SHP77 (cell line): ENCODE measurements at regions not wholly inside any gene's neighbourhood (a gene's known extent, or its start where the extent isn't known, plus 50 kb on each side); places are given as distances from the start of the nearest gene placed in this dataset.
A peak's percentile ranks its signal among the peaks of the same experiment; 100 is the strongest.
"Not testable (repeated sequence)": the region's sequence is repeated elsewhere in the genome, so short reads cannot be mapped to it uniquely, and the experiment has no call there.

ENCODE experiments used
- DNase-seq, 2 experiments: peaks; one replicate each; lab custom pipeline; 2025; lab: John Stamatoyannopoulos, UW

GRCh38 chr13:53398051-53398450, 369.4 kb downstream of the OLFM4 start:
- DNase-seq = no peak

GRCh38 chr13:53405616-53406015, 377.0 kb downstream of the OLFM4 start:
- DNase-seq = no peak

DNA sequence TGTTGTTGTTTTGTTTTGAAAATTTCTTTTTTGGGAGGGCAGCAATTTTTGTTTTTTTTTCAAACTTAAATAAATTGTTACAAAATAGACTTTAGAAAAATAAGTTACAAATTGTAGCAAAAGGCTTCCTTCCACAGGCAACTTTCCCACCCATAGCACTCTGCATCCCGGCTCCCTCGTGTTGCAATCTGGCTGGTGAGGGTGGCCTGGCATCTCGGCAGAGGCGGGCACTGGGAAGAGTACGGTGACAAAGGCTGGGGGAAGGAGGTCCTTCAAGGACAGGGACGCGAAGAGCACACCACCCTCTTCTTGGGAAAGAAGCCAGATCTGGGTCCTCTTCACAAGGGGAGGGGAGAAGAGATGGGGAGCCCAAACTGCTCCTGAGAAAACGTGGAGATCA, 379.7 kb downstream of the OLFM4 start:
- DNase-seq = no peak

- no peak for DNase-seq
Observed at GRCh38 chr13:53408847-53409568, 380.4 kb downstream of the OLFM4 start.

DNA sequence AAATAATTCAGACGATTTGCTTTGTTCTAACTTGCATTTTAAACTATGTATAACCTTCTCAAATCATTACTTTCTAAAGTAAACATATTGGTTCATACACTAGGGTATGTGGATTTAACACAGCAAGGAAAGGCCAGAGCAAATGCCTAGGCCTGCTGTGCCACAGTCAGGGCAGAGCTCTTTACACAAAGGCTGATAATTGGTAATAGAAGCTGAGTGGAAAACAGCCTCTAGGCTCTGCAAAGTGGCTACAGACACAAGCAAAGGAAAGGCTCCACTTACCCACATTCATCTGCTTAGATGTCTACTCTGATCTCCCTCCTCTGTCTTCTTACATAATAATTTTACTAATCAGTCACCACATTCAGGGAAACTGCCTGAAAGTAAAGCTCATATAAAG, 382.9 kb downstream of the OLFM4 start:
- no peak for DNase-seq

- DNase-seq = no peak
Observed at GRCh38 chr13:53415135-53415534, 386.5 kb downstream of the OLFM4 start.

- no peak for DNase-seq
Observed at GRCh38 chr13:53417601-53418000, 389.0 kb downstream of the OLFM4 start.

DNA sequence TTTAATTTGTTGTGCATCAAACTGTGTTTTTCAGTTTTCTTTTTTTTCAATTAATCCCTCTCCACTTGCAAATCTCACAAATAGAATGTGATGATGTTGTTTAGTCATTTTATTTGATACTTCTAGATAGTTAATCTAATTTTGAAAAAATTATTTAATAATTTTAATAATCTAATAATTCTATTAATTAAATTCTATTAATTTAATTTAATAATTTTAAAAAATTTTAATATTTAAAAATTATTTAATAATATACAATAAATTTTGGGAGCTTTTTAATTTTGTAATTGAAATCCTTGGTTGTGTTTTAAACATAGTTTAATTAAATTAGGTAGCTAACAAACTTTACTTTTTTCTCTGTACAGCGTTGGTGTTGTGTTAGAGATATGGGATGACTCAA, 393.8 kb downstream of the OLFM4 start:
- DNase-seq = no peak

DNA sequence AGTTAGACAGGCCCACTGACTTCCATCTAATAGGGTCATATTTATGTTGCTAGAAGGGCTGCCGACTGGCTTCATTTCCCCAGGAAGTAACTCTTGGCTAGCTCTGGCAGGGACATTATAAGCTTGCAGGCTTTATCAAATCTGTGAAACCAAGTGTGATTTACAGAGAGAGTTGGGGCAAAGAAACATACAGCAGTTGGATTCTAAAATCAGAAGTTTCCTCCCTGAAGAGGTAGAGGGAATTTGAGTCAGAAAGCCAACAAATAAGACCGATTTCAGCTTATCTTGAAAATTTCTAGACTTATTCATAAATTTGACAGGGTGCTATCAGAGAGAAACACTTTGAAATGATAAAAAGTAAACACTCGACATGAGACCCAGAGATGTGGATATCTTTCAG, 407.8 kb downstream of the OLFM4 start:
- DNase-seq = no peak

GRCh38 chr13:53439439-53440225, 411.0 kb downstream of the OLFM4 start:
- no peak for DNase-seq

DNA sequence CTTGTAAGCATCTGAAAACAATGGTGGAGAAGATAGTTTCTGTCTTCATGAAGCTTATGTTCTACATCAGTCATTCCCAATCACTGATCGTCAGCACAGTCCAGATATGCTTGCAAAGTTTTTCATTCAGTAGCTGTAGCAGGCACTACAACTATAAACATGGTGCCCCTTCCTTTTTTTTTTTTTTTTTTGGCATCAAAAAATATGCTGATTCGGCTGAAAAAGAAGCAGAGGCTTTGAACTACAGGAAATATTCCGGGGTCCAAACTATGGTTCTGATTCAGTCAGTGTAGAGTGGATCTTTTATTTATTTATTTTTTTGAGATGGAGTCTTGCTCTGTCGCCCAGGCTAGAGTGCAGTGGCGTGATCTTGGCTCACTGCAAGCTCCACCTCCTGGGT, 414.4 kb downstream of the OLFM4 start:
- DNase-seq = no peak

DNA sequence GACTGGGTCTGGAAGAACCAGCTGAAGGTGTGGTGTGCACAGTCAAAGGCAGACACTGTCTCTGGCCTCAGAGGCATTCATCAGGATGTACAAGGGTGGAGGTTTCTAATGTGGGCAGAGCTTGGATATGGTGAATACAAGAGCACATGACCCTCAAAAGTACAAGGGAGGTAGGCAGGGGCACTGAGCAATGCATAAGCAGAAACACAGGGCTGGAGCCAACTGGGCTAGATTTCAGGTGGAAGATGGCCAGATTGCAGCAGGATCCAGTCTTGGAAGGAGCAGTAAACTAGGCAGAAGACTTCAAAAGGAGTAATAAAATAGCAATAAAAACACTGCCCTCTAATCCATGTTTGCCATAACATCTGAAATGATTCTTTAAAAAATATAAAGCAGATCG, 417.1 kb downstream of the OLFM4 start:
- no peak for DNase-seq

- no peak for DNase-seq
Observed at GRCh38 chr13:53447456-53447855, 418.8 kb downstream of the OLFM4 start.

DNA sequence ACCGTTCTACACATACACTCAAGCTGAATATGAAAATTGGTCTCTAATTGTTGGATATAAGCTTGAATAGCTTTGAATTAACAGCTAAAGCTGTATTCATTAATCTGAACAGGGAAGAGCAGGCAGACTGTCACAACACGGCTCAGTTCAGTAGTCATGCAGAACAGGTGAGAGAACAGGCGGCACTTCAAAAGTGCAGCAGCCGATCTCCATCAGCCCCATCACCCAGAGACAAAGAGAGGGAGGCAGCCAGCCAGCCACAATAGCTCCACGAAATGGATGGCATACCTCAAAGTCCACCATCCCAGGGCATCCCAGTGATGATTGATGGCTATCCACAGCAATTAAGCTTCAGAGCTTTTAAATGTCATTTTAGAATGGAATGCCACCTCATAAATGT, 419.2 kb downstream of the OLFM4 start:
- DNase-seq = no peak

- DNase-seq = not testable (repeated sequence)
Observed at GRCh38 chr13:53452263-53452808, 423.7 kb downstream of the OLFM4 start.

DNA sequence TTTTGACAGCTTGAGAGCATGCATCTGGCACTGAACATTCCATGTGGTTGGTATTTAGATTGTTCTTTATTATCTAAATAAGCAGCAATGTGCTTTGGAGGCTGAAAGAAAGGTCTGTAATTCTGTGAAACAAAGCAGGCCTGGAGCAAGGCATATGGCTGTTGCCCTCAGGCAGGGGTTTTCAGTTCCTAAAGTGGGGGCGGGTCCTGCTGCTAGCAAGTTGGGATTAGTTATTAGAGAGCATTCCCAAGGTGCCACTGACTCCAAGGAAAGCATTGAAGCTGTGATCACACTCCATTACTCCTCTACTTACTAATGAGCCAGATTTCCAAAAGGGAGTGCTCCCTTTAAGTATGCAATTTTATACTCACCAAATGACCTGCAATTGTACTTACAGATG, 432.2 kb downstream of the OLFM4 start:
- no peak for DNase-seq

DNA sequence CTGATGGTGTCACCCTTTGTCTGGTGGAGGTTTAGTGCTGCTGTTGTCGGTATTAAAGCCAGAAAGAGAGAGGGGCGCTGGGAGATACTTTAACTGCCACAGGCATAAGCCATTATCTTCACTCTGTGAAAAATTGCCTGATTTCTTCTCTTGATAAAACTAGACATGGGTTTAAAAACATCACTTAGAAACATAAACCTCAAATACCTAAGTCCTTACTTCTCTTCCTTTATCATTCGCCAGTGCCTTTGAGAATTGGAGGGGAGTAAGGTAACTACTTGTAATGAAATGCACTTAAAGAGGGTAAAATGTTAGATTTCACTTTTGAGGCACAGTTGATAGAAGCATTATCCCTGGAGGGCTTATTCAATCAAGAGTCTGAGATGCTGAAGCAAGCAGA, 434.5 kb downstream of the OLFM4 start:
- no peak for DNase-seq

- no peak for DNase-seq
Observed at GRCh38 chr13:53466576-53466975, 438.0 kb downstream of the OLFM4 start.

DNA sequence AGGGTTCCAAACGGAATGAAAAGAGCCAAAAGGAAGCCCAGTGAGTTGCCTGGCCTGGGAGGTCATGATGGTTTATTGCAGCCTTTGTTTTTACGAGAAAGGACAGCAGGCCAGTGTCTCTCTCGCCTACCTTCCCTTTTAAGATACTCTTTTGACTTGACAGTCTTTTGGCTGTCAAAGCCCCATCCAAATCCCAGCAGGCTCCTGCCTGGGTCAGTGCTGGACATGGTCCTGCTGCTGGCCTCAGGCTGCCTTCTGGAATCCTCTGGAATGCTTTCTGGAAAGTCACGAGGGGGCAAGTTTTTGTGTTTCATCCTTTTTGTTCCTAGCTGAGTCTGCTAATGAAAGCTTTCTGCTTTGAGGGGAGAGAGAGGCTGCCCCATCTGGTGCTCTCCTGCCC, 444.8 kb downstream of the OLFM4 start:
- no peak for DNase-seq

DNA sequence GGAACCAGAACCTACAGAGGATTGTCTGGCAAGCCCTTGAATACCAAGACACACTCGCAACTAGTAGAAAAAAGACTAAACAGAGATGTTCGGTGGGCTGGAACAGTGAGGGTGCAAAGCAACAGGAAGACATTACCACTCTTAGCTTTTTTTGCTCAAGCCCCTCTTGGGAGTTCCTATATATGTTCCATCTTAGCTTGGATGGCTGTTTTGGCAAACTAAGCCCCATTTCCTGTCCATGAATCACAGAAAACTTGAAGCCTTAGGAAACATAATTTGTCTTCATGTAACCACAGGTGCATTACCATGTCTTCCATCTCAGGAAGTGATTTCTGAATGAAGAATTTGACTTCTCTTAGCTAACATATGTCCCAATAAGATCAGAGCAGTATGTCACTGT, 446.3 kb downstream of the OLFM4 start:
- DNase-seq = no peak

- no peak for DNase-seq
Observed at GRCh38 chr13:53490752-53491151, 462.1 kb downstream of the OLFM4 start.

- no peak for DNase-seq
Observed at GRCh38 chr13:53494406-53494805, 465.8 kb downstream of the OLFM4 start.

DNA sequence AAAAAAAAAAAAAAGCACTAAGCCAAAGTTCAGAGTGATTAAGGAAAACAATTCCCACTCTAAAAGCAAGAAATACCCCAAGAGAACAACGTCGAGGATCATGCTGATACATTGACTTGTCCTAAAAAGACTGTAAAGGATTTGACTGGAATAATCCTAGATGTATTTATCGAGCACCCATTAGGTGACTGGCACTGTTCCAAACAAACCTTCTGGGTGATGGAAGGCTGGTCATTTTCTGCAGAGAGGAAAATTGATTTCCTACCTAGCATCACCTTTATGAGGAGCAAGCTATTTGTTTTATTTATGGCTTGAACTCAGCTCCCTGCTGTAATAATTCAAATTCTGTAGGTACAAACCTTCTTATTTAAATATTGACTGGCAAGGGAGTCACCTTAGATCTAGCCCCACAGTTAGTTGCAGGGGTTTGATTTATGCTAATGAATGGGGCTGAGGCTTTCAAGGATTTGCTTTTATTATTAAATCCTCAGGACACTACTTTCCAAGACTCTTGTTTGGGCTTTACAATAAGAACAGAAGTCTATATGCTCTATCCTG, 471.0 kb downstream of the OLFM4 start:
- DNase-seq = peak in 1 of 2 experiments; percentile 5
